HL-60/S4 (cell line): ENCODE measurements at regions not wholly inside any gene's neighbourhood (a gene's known extent, or its start where the extent isn't known, plus 50 kb on each side); places are given as distances from the start of the nearest gene placed in this dataset.

Experiments used
- in situ Hi-C: fragments of 300-500 bp; cut with MboI; formaldehyde crosslinking; loops from 2 replicates; pipeline ENCODE4 v1.14.3; 2022; ENCODE audit warnings: low sequenced_read_pairs

DNA sequence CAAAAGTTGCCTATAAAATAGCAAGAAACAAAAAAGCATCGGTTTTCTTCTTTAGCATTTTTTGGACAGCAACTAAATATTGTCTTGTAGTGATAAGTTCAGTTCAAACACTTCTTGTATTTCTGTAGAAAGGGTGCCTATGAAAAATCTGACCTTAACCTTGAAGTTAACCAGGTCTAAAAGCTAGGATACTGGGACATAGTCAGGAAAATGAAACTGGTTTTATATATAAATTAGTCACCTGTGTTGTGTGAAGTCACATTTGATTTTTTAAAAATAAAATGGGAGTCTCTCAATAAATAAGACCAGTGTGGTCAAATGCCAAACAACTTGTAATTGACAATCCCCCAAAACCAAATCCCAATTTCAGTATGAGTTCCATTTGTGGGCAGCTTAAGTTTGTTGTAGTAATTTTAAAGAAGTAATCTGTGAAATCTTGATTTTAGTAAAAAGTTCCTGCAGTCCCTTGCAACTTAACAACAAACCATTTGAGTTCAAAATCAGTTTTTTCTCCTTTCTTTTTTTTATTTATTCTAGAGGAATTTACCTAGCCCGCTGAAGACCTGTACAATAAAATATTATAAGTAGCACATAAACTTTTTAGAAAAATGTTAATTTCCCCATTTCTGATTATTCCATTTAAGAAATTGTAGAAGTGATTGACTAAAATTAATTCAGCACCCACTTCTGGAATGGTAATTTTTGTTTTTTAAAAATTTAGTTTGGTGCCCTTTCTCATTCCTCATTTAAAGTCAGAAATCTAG is 84.5 kb upstream of the PPARA start:
- in situ Hi-C loops = no loop called here

DNA sequence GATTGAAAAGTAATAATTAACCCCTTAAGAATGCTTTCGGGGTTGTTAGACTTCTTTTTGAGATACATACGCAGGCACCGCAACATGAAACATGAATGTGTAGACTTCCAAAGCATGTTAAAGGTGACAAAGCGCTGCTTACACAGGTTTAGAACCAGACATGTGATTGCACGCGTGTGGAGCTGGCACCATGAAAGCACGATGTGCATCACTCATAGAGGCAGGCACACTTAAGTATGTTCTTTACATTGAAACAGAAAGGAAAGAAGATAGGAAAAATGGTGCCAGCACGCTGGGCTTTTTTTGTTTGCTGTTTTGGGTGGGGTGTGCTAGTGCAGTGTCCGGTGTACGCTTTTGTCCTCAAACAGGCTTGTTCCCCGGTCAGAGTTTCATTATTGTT is 83.6 kb upstream of the PPARA start:
- in situ Hi-C loops = no loop called here

DNA sequence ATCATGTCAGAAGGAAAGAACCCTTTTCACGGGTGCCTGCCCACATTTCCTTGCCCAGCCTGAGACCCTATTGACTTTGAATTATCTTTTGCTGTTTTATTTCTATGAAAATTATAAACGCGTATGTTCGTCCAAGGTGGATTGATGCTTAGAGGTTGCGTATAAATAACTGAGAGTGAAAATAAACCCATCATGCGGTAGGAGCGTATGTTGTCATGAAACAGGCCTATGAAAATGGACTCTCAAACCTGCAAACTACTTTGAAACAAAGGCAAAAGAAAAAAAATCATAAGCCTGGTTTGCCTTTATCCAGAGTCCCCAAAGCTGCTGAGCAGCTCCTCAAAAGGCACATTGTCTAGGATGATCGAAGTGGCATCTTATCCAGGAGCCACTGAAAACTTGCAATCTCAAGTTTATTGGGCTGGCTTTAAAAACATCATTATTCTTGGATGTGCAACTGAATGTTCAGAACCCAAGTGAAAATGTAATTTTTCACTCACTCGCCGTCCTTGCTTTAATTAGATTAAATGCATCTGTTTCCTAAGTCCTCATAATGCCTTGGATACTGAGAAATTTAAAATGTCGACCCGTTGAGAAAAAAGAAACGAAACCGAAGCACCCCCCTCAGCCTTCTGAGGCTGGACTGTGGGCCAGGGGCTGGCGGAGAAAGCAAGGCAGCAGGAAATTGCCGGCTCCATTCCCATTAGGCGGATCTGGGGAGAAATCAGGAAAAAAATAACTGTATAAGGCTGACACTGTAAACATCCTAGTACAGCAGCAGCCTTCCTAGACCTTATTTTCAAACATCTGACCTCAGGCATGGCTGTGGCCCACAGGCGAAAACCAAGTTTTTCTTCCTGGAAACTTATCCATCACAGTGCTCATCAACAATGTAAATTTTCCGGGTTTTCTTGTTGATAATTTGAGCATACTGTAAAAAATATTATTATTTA is 82.9 kb upstream of the PPARA start:
- in situ Hi-C loops = no loop called here

GRCh38 chr22:46068181-46068592 is 82.1 kb upstream of the PPARA start:
- in situ Hi-C loops = no loop called here

- in situ Hi-C loops = no loop called here
These were observed 81.5 kb upstream of the PPARA start for GRCh38 chr22:46068593-46069491.

- in situ Hi-C loops = no loop called here
These were observed 80.7 kb upstream of the PPARA start for GRCh38 chr22:46069521-46070214.

- in situ Hi-C loops = no loop called here
These were observed 80.0 kb upstream of the PPARA start for GRCh38 chr22:46070215-46070802.

DNA sequence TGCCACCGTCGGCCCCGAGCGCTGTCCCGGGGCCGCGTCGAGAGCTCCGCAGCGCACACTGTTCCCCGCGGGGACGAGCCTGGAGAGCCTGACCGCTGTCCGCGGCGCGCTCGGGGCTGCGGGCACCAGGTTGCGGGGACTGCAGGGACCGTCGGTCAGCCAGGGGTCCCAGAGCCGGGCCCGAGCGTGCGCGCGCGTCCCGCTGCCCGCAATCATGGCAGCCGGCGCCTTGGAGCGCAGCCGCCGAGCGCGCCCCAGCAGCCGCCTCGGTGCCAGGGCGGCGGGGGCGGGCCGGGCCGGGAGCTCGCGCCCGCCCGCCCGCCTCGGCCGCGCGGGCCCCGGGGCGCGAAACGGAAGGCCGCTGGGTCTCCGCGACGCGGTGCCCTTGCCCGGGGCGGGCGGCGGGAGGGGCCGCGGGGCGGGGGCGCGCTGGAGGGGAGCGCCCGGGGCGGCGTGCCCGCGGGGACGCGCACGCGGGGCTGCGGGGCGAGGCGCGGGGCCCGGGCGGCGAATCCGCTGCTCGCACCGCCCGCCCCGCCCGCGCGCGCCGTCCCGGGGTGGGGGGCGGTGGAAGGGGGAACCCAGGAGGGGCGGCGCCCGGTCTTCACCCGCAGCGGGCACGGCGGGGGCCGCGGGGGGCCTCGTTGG is 79.4 kb upstream of the PPARA start:
- in situ Hi-C loops = no loop called here

- in situ Hi-C loops = no loop called here
These were observed 78.7 kb upstream of the PPARA start for GRCh38 chr22:46071451-46072109.

- in situ Hi-C loops = no loop called here
These were observed 78.0 kb upstream of the PPARA start for GRCh38 chr22:46072110-46072881.

DNA sequence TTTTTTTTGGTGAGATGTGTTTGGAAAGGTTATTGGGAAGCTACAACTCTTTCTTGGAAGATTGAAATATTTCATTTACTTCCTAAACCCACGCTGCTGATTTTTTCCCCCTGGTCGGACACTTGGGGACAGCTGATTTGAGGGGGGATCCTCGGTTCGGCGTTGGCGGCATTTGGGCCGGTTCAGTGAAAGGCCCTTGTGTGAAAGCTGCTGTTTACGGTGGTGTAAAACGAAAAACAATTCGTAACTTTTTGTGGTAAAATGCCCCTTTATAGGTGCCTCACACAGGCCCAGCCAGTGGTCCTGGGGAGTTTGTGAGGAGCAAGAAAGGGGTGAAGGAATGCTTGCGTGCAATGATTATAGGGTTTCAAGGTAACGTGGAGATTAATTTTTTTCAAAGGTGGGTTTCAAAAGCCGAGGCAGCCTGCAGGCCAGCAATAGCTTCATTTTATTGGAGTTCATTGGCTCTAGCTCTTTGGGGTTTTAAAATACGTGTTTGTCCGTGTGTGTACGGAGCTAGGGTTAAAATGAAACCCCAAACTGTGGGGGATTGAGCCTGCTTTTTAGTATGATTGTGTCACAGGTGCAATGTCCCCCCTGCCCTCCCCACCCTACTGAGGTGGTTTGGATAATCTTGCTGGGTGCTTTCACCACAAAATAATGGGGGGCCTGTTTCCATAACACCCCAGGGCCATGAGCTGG is 77.2 kb upstream of the PPARA start:
- in situ Hi-C loops = no loop called here

GRCh38 chr22:46073683-46074504 is 76.4 kb upstream of the PPARA start:
- in situ Hi-C loops = no loop called here

GRCh38 chr22:46074771-46075551 is 75.4 kb upstream of the PPARA start:
- in situ Hi-C loops = no loop called here

GRCh38 chr22:46075764-46076531 is 74.4 kb upstream of the PPARA start:
- in situ Hi-C loops = no loop called here

- in situ Hi-C loops = no loop called here
These were observed 73.5 kb upstream of the PPARA start for GRCh38 chr22:46076651-46077339.
